ENCODE measurements at regions not wholly inside any gene's neighbourhood (a gene's known extent, or its start where the extent isn't known, plus 50 kb on each side); places are given as distances from the start of the nearest gene placed in this dataset.

DNA sequence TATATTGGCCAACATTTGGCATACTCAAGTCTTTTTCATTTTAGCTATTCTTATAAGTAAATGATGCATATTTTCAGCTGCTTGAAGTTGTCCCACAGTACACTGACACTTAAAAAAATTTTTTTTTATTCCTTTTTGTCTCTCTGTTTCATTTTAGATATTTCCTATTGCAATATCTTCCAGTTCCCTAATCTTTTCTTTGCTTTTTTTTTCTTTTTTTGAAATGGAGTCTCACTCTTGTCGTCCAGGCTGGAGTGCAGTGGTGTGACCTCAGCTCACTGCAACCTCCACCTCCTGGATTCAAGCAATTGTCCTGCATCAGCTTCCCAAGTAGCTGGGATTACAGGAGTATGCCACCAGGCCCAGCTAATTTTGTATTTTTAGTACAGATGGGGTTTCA is 217.4 kb upstream of the KRR1 start:
- no peak for ATAC-seq (ENCODE audit: poor library complexity)
- H3K9me3 Mint-ChIP-seq: no peaks in the 10 kb centered on the region
- no peak overlapping the region for H3K27ac Mint-ChIP-seq
- DNase-seq: no peak
- no peak overlapping the region for H3K4me3 Mint-ChIP-seq
- Histone ChIP-seq H3K36me3 (ENCODE audit: insufficient read depth, low read length) (no peaks in the 10 kb centered on the region), H3K27ac (ENCODE audit: low read depth in 1 of 2, low read length in 2 of 2) (no peak overlapping the region), H3K9me3 (ENCODE audit: control insufficient read depth in 1 of 2, insufficient read depth in 1 of 2, low read length in 2 of 2) (no peaks in the 10 kb centered on the region), H3K4me3 (ENCODE audit: low read length) (no peak overlapping the region), H3K4me1 (ENCODE audit: insufficient read depth, low read length) (no peaks in the 10 kb centered on the region), H3K27me3 (ENCODE audit: control insufficient read depth in 1 of 2, insufficient read depth in 2 of 2, low read length in 2 of 2) (no peaks in the 10 kb centered on the region)
- TF ChIP-seq, protein P1, sequence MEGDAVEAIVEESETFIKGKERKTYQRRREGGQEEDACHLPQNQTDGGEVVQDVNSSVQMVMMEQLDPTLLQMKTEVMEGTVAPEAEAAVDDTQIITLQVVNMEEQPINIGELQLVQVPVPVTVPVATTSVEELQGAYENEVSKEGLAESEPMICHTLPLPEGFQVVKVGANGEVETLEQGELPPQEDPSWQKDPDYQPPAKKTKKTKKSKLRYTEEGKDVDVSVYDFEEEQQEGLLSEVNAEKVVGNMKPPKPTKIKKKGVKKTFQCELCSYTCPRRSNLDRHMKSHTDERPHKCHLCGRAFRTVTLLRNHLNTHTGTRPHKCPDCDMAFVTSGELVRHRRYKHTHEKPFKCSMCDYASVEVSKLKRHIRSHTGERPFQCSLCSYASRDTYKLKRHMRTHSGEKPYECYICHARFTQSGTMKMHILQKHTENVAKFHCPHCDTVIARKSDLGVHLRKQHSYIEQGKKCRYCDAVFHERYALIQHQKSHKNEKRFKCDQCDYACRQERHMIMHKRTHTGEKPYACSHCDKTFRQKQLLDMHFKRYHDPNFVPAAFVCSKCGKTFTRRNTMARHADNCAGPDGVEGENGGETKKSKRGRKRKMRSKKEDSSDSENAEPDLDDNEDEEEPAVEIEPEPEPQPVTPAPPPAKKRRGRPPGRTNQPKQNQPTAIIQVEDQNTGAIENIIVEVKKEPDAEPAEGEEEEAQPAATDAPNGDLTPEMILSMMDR (IDR thresholded peaks at IDR 0.05): no peak
- POLR2A ChIA-PET: no interaction called here
- intact Hi-C loops (cut with DNase I, micrococcal nuclease): no loop called here
- CTCF ChIA-PET: no interaction called here
- H3K4me1 Mint-ChIP-seq (ENCODE audit: low read depth): no peaks in the 10 kb centered on the region
- H3K36me3 Mint-ChIP-seq (ENCODE audit: low read depth): no peaks in the 10 kb centered on the region
- no peaks in the 10 kb centered on the region for H3K27me3 Mint-ChIP-seq

DNA sequence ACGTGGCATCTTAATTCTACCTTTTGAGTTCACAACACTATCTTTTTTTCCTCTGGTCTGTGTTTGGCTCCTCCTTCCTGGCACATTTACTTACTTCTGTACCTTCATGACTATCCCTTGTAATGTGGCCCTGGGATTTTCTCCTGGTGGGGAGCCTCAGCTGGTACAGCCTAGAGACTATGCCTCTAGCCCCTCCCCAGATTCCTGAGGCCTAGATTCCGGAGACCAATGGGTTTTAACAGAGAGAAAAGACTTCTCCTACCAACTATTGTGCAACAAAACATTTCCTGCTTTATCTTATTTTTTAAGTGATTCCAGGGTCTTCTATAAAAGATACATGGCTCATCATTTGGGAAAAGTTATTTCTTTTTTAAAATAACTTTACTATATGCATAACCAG is 216.2 kb upstream of the KRR1 start:
- Mint-ChIP-seq H3K4me3 (no peak overlapping the region), H3K27ac (no peak overlapping the region), H3K36me3 (ENCODE audit: low read depth) (no peaks in the 10 kb centered on the region), H3K9me3 (no peaks in the 10 kb centered on the region), H3K27me3 (no peaks in the 10 kb centered on the region), H3K4me1 (ENCODE audit: low read depth) (peaks cover 11% of the 10 kb centered on the region)
- ChIA-PET POLR2A (no interaction called here), CTCF (no interaction called here)
- ATAC-seq (ENCODE audit: poor library complexity): no peak
- H3K9me3 ChIP-seq (ENCODE audit: control insufficient read depth in 1 of 2, insufficient read depth in 1 of 2, low read length in 2 of 2): no peaks in the 10 kb centered on the region
- peaks cover 5% of the 10 kb centered on the region for H3K4me1 ChIP-seq (ENCODE audit: insufficient read depth, low read length)
- TF ChIP-seq, protein P1 (IDR thresholded peaks at IDR 0.05): no peak
- no peaks in the 10 kb centered on the region for H3K36me3 ChIP-seq (ENCODE audit: insufficient read depth, low read length)
- H3K4me3 ChIP-seq (ENCODE audit: low read length): no peak overlapping the region
- H3K27me3 ChIP-seq (ENCODE audit: control insufficient read depth in 1 of 2, insufficient read depth in 2 of 2, low read length in 2 of 2): no peaks in the 10 kb centered on the region
- intact Hi-C loops (cut with DNase I, micrococcal nuclease): no loop called here
- no peak for DNase-seq
- no peak overlapping the region for H3K27ac ChIP-seq (ENCODE audit: low read depth in 1 of 2, low read length in 2 of 2)

DNA sequence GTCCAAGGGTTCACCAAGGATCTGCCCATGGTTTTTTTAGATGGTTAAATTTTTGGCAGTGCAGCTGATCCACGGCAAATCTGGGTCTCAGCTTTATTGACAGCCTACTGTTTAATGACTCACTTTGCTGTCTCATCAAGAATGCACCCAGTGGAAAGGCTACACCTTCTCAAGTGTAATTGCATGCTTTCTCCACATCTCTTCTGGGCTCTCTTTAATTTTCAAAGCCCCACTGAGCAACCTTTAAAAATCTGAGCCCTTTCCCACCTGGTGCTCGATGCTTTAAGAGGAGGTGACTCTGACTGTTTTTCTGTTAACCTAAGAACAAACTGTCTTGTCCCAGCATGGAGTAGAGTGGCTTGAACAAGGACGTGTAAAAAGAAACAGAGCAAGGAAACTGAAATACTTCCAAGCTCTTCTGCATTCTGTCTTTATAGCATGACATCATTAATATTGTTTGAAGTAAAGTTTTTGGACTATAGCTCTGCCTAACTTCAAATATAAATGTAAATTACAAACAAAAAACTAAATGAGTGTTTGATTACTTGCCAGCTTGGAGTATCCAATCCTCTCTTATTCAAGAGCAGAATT is 214.2 kb upstream of the KRR1 start:
- Histone ChIP-seq H3K4me3 (ENCODE audit: low read length) (no peak overlapping the region), H3K4me1 (ENCODE audit: insufficient read depth, low read length) (peaks cover 13% of the 10 kb centered on the region), H3K27me3 (ENCODE audit: control insufficient read depth in 1 of 2, insufficient read depth in 2 of 2, low read length in 2 of 2) (no peaks in the 10 kb centered on the region), H3K36me3 (ENCODE audit: insufficient read depth, low read length) (no peaks in the 10 kb centered on the region), H3K9me3 (ENCODE audit: control insufficient read depth in 1 of 2, insufficient read depth in 1 of 2, low read length in 2 of 2) (no peaks in the 10 kb centered on the region), H3K27ac (ENCODE audit: low read depth in 1 of 2, low read length in 2 of 2) (no peak overlapping the region)
- Mint-ChIP-seq H3K27ac (no peak overlapping the region), H3K4me3 (no peak overlapping the region), H3K36me3 (ENCODE audit: low read depth) (no peaks in the 10 kb centered on the region), H3K27me3 (no peaks in the 10 kb centered on the region), H3K9me3 (no peaks in the 10 kb centered on the region), H3K4me1 (ENCODE audit: low read depth) (peaks cover 14% of the 10 kb centered on the region)
- TF ChIP-seq, protein P1 (IDR thresholded peaks at IDR 0.05): no peak
- CTCF ChIA-PET: no interaction called here
- POLR2A ChIA-PET: no interaction called here
- DNase-seq: no peak
- intact Hi-C loops (cut with DNase I, micrococcal nuclease): no loop called here
- ATAC-seq (ENCODE audit: poor library complexity): no peak

Data from CD4-positive, alpha-beta T cell (primary cell).